ENCODE measurements at regions not wholly inside any gene's neighbourhood (a gene's known extent, or its start where the extent isn't known, plus 50 kb on each side); places are given as distances from the start of the nearest gene placed in this dataset.

DNA sequence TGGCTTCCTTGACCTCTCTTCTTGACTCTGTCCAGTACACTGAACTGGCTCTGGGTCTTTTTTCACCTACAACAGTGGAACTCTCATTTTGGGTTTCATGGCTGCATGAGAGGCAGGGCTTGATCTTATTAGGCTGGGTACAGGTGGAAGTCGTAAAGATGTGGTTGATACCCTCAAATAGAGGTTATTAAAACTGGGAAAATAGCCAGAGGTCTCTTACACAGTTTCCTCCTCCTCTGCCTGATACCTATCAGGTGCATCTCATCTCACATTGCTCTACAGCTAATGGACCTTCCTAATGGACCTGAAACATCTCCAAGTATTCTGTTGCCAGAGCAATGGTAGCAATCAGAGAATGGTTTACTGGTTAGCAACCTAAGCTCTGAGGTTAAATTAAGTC, 231.8 kb downstream of the ETAA1 start:
- ChIA-PET CTCF (ENCODE audit: low intra/inter-chr PET ratio, low total read pairs) (no interaction called here), POLR2A (no interaction called here)
- intact Hi-C loops (cut with micrococcal nuclease; ENCODE audit: unreplicated experiment) (no loop called here), in situ Hi-C loops (cut with HindIII; ENCODE audit: extremely low pct_ligation_motif_present, low pct_unique_long_range_greater_than_20kb) (no loop called here)
- Histone ChIP-seq H3K4me1 (ENCODE audit: insufficient read depth, low read length) (no peaks in the 10 kb centered on the region), H2AFZ (ENCODE audit: low read length) (no peak overlapping the region), H3K36me3 (replicated peaks in 1 of 2; ENCODE audit: control insufficient read depth in 1 of 2, insufficient read depth in 2 of 2, low read length in 2 of 2) (no peaks in the 10 kb centered on the region), H3K4me3 (replicated peaks in 1 of 3; ENCODE audit: insufficient read depth in 1 of 3, low read depth in 2 of 3, low read length in 3 of 3) (no peak overlapping the region), H3K4me2 (ENCODE audit: low read depth, low read length) (no peak overlapping the region), H3K79me2 (ENCODE audit: insufficient read depth, low read length) (no peaks in the 10 kb centered on the region), H3K27ac (ENCODE audit: extremely low read length, insufficient read depth, low read length) (no peak overlapping the region), H3K9me3 (ENCODE audit: low read length) (no peaks in the 10 kb centered on the region), H3K9ac (ENCODE audit: insufficient read depth, low read depth, low read length) (no peak overlapping the region), H3K27me3 (ENCODE audit: control insufficient read depth in 1 of 2, insufficient read depth in 2 of 2, low read length in 2 of 2) (no peaks in the 10 kb centered on the region), H4K20me1 (ENCODE audit: insufficient read depth, low read length) (no peaks in the 10 kb centered on the region)
- 0% methylated on average over 1 of the region's 1 CpG for WGBS (ENCODE audit: low lambda C conversion rate)
- TF ChIP-seq HOXA7 (CRISPR knock-in tag; IDR thresholded peaks at IDR 0.05) (no peak), FOXO4 (CRISPR knock-in tag; conservative IDR thresholded peaks at IDR 0.05) (no peak), E2F5 (CRISPR knock-in tag; conservative IDR thresholded peaks at IDR 0.05) (no peak), HOMEZ (CRISPR knock-in tag; IDR thresholded peaks at IDR 0.05; ENCODE audit: low read depth) (no peak), ONECUT2 (CRISPR knock-in tag; IDR thresholded peaks at IDR 0.05) (no peak), ZIK1 (CRISPR knock-in tag; IDR thresholded peaks at IDR 0.05; ENCODE audit: borderline replicate concordance, low read depth) (no peak), RXRA (CRISPR knock-in tag; IDR thresholded peaks at IDR 0.05) (no peak), SETDB1 (CRISPR knock-in tag; IDR thresholded peaks at IDR 0.05; ENCODE audit: borderline replicate concordance) (no peak)
- ATAC-seq (no peak), FAIRE-seq (no peak), DNase-seq (ENCODE audit: low spot score) (no peak)
- BruUV-seq (replicated peaks) = no TSS peak
